Ascending aorta (tissue), 2 donors: ENCODE measurements at regions not wholly inside any gene's neighbourhood (a gene's known extent, or its start where the extent isn't known, plus 50 kb on each side); places are given as distances from the start of the nearest gene placed in this dataset.
A peak's percentile ranks its signal among the peaks of the same experiment; 100 is the strongest.

Experiments used
- DNase-seq, 2 donors: peaks; one replicate each; pipeline ENCODE4 v3.0.0-alpha.2; 2019; ENCODE audit warnings: low spot score in 2 of 2
- H3K27ac ChIP-seq, 2 donors: fragments of 200-600 bp; sonication (generic); one replicate each; pipeline ENCODE4 v1.5.1; 2016 to 2017; ENCODE audit warnings: mild to moderate bottlenecking in 1 of 2
- H3K27me3 ChIP-seq: fragments of 200-600 bp; sonication (generic); one replicate; pipeline ENCODE4 v1.5.1; 2017
- H3K36me3 ChIP-seq, 2 donors: fragments of 200-600 bp; sonication (generic); one replicate each; pipeline ENCODE4 v1.5.1; 2016
- H3K4me1 ChIP-seq, 2 donors: fragments of 200-600 bp; sonication (generic); one replicate each; pipeline ENCODE4 v1.5.1; 2016 to 2017; ENCODE audit warnings: mild to moderate bottlenecking in 1 of 2
- H3K4me3 ChIP-seq, 2 donors: fragments of 200-600 bp; sonication (generic); one replicate each; pipeline ENCODE4 v1.5.1; 2016 to 2017; ENCODE audit warnings: mild to moderate bottlenecking in 1 of 2
- H3K9me3 ChIP-seq, 2 donors: fragments of 200-600 bp; sonication (generic); one replicate each; pipeline ENCODE4 v1.5.1; 2016
- intact Hi-C: fragments of 100-400 bp; cut with DNase I; formaldehyde crosslinking; loops from one replicate; pipeline ENCODE4 v1.15.1; 2023
- TF ChIP-seq, protein P1 (sequence below), 3 experiments: fragments of 200-600 bp in 2 of 3; fragments of 450-650 bp in 1 of 3; sonication (generic) in 2 of 3; IDR thresholded peaks; one replicate each; pipeline ENCODE4 v1.5.1; 2016 to 2019; ENCODE audit warnings: antibody characterized with exemption in 3 of 3, mild to moderate bottlenecking in 1 of 3, moderate library complexity in 1 of 3

DNA sequence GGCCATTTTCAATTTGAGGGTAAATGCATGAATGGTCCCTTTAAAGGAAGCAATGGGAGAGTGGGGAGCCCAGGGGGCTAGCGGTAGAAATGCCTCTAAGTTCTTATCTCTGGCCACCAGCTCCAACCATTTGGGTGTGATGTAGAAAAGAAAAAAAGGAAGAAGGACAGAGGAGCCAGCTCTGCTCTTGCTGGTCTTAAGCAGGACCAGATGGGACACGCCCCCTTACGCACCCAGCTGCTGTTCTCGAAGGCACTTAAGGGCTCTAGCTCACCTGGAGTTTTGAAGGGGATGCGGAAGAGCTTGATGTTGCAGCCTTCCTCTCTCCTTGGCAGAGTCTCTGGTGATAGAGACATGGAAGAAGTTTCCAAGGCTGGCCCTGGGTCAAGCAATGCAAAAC, 59.5 kb upstream of the RNF144B start:
- Histone ChIP-seq H3K36me3 (no peaks in the 10 kb centered on the region), H3K4me3 (no peak overlapping the region), H3K4me1 (peaks cover 0 to 7% of the 10 kb centered on the region in 2 donors), H3K27ac (peak overlapping the region; percentile 54 to 67), H3K27me3 (no peaks in the 10 kb centered on the region), H3K9me3 (no peaks in the 10 kb centered on the region)
- TF ChIP-seq, protein P1, sequence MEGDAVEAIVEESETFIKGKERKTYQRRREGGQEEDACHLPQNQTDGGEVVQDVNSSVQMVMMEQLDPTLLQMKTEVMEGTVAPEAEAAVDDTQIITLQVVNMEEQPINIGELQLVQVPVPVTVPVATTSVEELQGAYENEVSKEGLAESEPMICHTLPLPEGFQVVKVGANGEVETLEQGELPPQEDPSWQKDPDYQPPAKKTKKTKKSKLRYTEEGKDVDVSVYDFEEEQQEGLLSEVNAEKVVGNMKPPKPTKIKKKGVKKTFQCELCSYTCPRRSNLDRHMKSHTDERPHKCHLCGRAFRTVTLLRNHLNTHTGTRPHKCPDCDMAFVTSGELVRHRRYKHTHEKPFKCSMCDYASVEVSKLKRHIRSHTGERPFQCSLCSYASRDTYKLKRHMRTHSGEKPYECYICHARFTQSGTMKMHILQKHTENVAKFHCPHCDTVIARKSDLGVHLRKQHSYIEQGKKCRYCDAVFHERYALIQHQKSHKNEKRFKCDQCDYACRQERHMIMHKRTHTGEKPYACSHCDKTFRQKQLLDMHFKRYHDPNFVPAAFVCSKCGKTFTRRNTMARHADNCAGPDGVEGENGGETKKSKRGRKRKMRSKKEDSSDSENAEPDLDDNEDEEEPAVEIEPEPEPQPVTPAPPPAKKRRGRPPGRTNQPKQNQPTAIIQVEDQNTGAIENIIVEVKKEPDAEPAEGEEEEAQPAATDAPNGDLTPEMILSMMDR (IDR thresholded peaks at IDR 0.05): no peak
- DNase-seq: peak in 1 of 2 donors; percentile 81
- intact Hi-C loops: loop anchor here (1.0 to 10.0 kb wide), 3 partner anchors 60 to 87 kb away; partner anchors contain the start of gene RNF144B

DNA sequence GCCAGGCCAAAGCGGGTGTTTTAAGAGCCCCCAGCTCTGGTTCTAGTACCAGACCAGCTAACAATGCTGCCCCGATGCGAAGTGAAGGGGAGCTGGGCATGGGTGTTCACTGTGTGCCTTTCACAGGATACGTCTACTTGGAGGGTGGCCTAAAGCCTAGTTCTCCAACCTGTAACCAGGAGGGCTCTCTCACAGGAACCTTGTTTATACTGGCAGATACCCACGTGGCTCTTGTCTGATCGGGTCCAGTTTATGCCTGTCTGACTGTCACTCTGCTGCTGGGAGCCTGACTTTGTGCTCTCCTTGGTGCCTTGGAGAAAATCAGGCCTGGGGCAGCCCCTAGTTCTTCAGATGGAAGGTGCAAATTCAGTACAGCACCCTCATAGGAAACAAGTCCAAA, 60.2 kb upstream of the RNF144B start:
- H3K36me3 ChIP-seq: no peaks in the 10 kb centered on the region
- peaks cover 0 to 7% of the 10 kb centered on the region in 2 donors for H3K4me1 ChIP-seq
- H3K27me3 ChIP-seq: no peaks in the 10 kb centered on the region
- no peak overlapping the region for H3K27ac ChIP-seq
- H3K4me3 ChIP-seq: no peak overlapping the region
- intact Hi-C loops: loop anchor here (5.0 to 10.0 kb wide), 2 partner anchors 60 to 88 kb away; no protein-coding TSS in a partner anchor
- TF ChIP-seq, protein P1 (IDR thresholded peaks at IDR 0.05): no peak
- DNase-seq: no peak
- H3K9me3 ChIP-seq: no peaks in the 10 kb centered on the region

DNA sequence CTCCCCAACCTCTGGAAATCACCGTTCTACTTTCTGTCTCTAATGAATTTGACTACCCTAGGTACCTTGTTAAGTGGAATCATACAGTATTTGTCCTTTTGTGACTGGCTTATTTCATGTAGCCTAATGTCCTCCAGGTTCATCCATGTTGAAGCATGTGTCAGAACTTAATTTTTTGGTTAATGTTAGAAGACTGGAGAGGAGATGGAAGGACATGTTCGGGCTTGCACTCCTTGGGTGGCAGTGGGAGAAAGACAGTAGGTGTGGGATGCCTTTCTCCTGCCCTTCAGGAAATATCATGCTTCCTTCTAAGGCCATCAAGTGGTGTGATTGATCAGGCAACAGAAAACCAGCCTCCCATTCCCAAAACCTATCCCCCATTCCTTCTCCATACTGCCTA, 61.1 kb upstream of the RNF144B start:
- Histone ChIP-seq H3K9me3 (no peaks in the 10 kb centered on the region), H3K27me3 (no peaks in the 10 kb centered on the region), H3K36me3 (no peaks in the 10 kb centered on the region), H3K4me1 (peaks cover 0 to 7% of the 10 kb centered on the region in 2 donors), H3K4me3 (no peak overlapping the region), H3K27ac (no peak overlapping the region)
- intact Hi-C loops: loop anchor here (5.0 to 10.0 kb wide), 2 partner anchors 59 to 89 kb away; no protein-coding TSS in a partner anchor
- TF ChIP-seq, protein P1 (IDR thresholded peaks at IDR 0.05): no peak
- DNase-seq: no peak

DNA sequence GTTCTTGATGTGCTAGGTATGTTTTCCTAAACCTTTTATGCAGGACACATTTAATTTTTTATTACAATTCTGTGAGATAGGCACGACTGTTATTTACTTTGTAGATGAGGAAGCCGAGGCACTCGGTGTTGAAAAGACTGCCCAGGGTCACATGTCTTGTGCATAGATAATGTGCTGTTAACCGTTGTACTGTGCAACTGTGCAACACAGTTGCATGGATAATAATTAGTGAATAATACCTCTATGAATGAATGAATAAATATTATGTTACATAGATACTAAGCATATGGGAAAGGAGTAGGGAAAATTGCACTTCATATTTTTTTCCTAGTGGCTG, 60.3 kb upstream of the DEK start:
- Histone ChIP-seq H3K4me1 (peaks cover 0 to 7% of the 10 kb centered on the region in 2 donors), H3K27me3 (no peaks in the 10 kb centered on the region), H3K27ac (no peak overlapping the region), H3K9me3 (no peaks in the 10 kb centered on the region), H3K36me3 (no peaks in the 10 kb centered on the region), H3K4me3 (no peak overlapping the region)
- TF ChIP-seq, protein P1 (IDR thresholded peaks at IDR 0.05): no peak
- intact Hi-C loops: loop anchor here (1.0 to 10.0 kb wide), 3 partner anchors 57 to 180 kb away; no protein-coding TSS in a partner anchor
- DNase-seq: no peak

DNA sequence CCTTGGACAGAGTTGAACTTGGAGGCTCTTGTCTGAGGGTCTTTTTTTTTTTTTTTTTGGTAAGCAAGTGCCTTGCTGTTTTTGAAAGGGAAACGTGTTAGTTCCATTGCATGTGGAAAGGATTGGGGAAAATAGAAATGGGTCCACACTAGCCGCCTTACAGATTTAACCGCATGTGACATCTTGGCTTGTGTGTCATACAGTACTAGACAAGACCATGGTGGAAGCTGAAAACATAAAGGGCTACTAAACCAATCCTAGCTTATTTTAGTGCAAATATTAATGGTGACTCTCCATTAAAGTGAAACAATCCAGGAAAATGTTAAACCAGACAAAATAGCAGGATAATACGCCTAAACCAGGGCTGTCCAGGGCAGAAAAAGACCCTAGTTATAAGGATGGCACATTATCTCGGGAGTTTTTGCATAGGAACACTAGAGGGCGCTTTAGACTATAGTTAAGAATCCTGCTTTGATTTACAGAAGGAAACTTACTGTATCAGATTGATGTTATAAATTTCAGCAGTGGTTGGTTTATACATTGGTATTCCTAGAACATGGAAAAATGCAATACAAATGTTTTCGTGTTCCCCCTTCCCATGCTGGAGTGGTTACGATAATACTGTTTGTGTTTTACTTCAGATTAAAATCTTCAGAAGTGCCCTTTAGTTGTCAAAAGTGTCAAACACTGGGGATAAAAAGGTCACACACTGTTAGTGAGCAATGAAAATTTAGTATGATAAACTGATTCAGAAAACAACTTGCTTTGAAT, 59.8 kb upstream of the DEK start:
- no peak for DNase-seq
- Histone ChIP-seq H3K4me3 (no peak overlapping the region), H3K27me3 (no peaks in the 10 kb centered on the region), H3K27ac (no peak overlapping the region), H3K36me3 (no peaks in the 10 kb centered on the region), H3K4me1 (peaks cover 0 to 7% of the 10 kb centered on the region in 2 donors), H3K9me3 (no peaks in the 10 kb centered on the region)
- intact Hi-C loops: loop anchor here (1.0 to 10.0 kb wide), 2 partner anchors 91 to 180 kb away; no protein-coding TSS in a partner anchor
- TF ChIP-seq, protein P1 (IDR thresholded peaks at IDR 0.05): peak; percentile 71 to 84 (median 74)
